ENCODE measurements at regions not wholly inside any gene's neighbourhood (a gene's known extent, or its start where the extent isn't known, plus 50 kb on each side); places are given as distances from the start of the nearest gene placed in this dataset.
A peak's percentile ranks its signal among the peaks of the same experiment; 100 is the strongest.

GRCh38 chr6:40807484-40807883 is 220.3 kb upstream of the LRFN2 start:
- no peaks in the 10 kb centered on the region for H3K36me3 ChIP-seq
- H3K4me1 ChIP-seq: peaks cover 6% of the 10 kb centered on the region
- no peak overlapping the region for H3K27ac ChIP-seq
- no peak for DNase-seq
- TF ChIP-seq CTCF (IDR thresholded peaks at IDR 0.05): no peak
- ATAC-seq: no peak
- intact Hi-C loops (cut with DNase I): no loop called here
- no peak overlapping the region for H3K4me3 ChIP-seq
- no peaks in the 10 kb centered on the region for H3K27me3 ChIP-seq
- H3K9me3 ChIP-seq: no peaks in the 10 kb centered on the region

- intact Hi-C loops (cut with DNase I): no loop called here
- no peak for ATAC-seq
Measured at GRCh38 chr6:40806256-40806864, 219.2 kb upstream of the LRFN2 start.

GRCh38 chr6:40805336-40805735 is 218.2 kb upstream of the LRFN2 start:
- no peak overlapping the region for H3K4me3 ChIP-seq
- H3K4me1 ChIP-seq: peaks cover 6% of the 10 kb centered on the region
- no peaks in the 10 kb centered on the region for H3K9me3 ChIP-seq
- DNase-seq (no peak), ATAC-seq (no peak)
- intact Hi-C loops (cut with DNase I): no loop called here
- no peaks in the 10 kb centered on the region for H3K27me3 ChIP-seq
- no peak for TF ChIP-seq CTCF (IDR thresholded peaks at IDR 0.05)
- H3K27ac ChIP-seq: no peak overlapping the region
- H3K36me3 ChIP-seq: no peaks in the 10 kb centered on the region

More at GRCh38 chr6:40806256-40806864, 219.2 kb upstream of the LRFN2 start:
- Histone ChIP-seq H3K27me3 (no peaks in the 10 kb centered on the region), H3K9me3 (no peaks in the 10 kb centered on the region), H3K4me1 (peaks cover 6% of the 10 kb centered on the region), H3K27ac (no peak overlapping the region), H3K4me3 (no peak overlapping the region), H3K36me3 (no peaks in the 10 kb centered on the region)
- no peak for DNase-seq
- no peak for TF ChIP-seq CTCF (IDR thresholded peaks at IDR 0.05)

- H3K4me3 ChIP-seq: no peak overlapping the region
- H3K27me3 ChIP-seq: no peaks in the 10 kb centered on the region
- H3K9me3 ChIP-seq: no peaks in the 10 kb centered on the region
- H3K4me1 ChIP-seq: peaks cover 6% of the 10 kb centered on the region
- no peak for DNase-seq
- no peaks in the 10 kb centered on the region for H3K36me3 ChIP-seq
- TF ChIP-seq CTCF (IDR thresholded peaks at IDR 0.05): peak; percentile 12
- no peak for ATAC-seq
- intact Hi-C loops (cut with DNase I): no loop called here
- no peak overlapping the region for H3K27ac ChIP-seq
Measured at GRCh38 chr6:40804905-40805304, 217.7 kb upstream of the LRFN2 start.

- H3K4me3 ChIP-seq: no peak overlapping the region
- H3K36me3 ChIP-seq: no peaks in the 10 kb centered on the region
- TF ChIP-seq CTCF (IDR thresholded peaks at IDR 0.05): no peak
- H3K4me1 ChIP-seq: peaks cover 6% of the 10 kb centered on the region
- intact Hi-C loops (cut with DNase I): no loop called here
- no peak for DNase-seq
- no peak overlapping the region for H3K27ac ChIP-seq
- no peaks in the 10 kb centered on the region for H3K27me3 ChIP-seq
- ATAC-seq: peak; percentile 23
- no peaks in the 10 kb centered on the region for H3K9me3 ChIP-seq
Measured at GRCh38 chr6:40803897-40804702, 216.9 kb upstream of the LRFN2 start.

All from upper lobe of right lung (tissue), 1 donor.